ENCODE measurements at regions not wholly inside any gene's neighbourhood (a gene's known extent, or its start where the extent isn't known, plus 50 kb on each side); places are given as distances from the start of the nearest gene placed in this dataset.

DNA sequence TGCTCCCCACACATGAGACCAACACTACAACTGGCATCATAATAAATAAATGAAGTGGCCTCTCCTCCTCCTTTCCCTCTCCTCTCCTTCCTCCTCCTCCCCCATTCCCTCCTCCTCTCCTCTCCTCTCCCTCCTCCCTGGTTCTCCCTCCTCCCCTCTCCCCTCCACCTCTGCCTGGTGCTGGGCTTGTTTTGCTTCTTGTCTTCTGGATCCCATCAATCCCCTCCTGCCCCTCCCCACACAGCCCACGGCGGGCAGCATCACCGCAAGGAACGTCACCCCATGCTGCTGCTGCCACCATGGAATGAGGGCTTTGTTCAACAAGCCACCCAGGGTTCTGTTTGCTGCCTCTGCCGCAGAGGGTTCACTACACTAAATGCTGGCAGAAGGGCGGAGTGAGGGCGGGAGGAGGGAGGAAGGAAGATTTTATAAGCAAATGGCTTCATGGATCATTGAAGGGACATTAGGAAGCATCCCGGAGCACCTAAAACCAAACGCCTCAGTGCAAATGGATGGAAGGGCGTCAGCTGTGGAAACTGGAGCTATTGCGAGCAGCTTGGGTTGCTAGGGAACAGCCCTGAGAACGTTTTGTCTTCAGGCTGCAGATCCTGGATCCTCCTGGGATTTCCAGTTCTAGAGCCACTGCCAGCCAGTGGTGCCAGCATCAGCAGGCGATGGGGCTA lies 379.7 kb upstream of the ZMIZ1 start (continued):
- TF ChIP-seq, protein P1, sequence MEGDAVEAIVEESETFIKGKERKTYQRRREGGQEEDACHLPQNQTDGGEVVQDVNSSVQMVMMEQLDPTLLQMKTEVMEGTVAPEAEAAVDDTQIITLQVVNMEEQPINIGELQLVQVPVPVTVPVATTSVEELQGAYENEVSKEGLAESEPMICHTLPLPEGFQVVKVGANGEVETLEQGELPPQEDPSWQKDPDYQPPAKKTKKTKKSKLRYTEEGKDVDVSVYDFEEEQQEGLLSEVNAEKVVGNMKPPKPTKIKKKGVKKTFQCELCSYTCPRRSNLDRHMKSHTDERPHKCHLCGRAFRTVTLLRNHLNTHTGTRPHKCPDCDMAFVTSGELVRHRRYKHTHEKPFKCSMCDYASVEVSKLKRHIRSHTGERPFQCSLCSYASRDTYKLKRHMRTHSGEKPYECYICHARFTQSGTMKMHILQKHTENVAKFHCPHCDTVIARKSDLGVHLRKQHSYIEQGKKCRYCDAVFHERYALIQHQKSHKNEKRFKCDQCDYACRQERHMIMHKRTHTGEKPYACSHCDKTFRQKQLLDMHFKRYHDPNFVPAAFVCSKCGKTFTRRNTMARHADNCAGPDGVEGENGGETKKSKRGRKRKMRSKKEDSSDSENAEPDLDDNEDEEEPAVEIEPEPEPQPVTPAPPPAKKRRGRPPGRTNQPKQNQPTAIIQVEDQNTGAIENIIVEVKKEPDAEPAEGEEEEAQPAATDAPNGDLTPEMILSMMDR (IDR thresholded peaks at IDR 0.05), result no peak
- no peak for TF ChIP-seq USF1 (IDR thresholded peaks at IDR 0.05; ENCODE audit: borderline replicate concordance, low read depth)
- TF ChIP-seq TAF1 (IDR thresholded peaks at IDR 0.05; ENCODE audit: borderline replicate concordance, low read depth, low read length), result no peak
- TF ChIP-seq MXI1 (IDR thresholded peaks at IDR 0.05; ENCODE audit: low read depth, low read length), result no peak; the same call in 1 of the 2 replicates
- no peak for TF ChIP-seq FOXM1 (IDR thresholded peaks at IDR 0.05; ENCODE audit: low read depth)
- TF ChIP-seq EZH2phosphoT487 (IDR thresholded peaks at IDR 0.05; ENCODE audit: borderline replicate concordance, low read depth), result no peak

- no peak for DNase-seq
- POLR2A ChIA-PET, result interaction anchor here (0.9 to 1.1 kb wide), 3 partner anchors 32 to 219 kb away, joined by 3 to 5 read pairs (median 3); no protein-coding TSS in a partner anchor
- CTCF ChIA-PET, result interaction anchor here (0.6 to 2.0 kb wide), 5 partner anchors 11 to 642 kb away, joined by 3 to 6 read pairs (median 3); no protein-coding TSS in a partner anchor
- H2AFZ ChIP-seq (ENCODE audit: low read depth), result no peak overlapping the region
- no peak overlapping the region for H3K9ac ChIP-seq
- no peaks in the 10 kb centered on the region for H3K9me2 ChIP-seq
- H3K36me3 ChIP-seq (replicated peaks in 1 of 2; ENCODE audit: control insufficient read depth in 1 of 2, insufficient read depth in 2 of 2, low read length in 1 of 2), result no peaks in the 10 kb centered on the region
- 66% methylated on average over 2 of the region's 2 CpGs for WGBS (ENCODE audit: low lambda C conversion rate)
- no peaks in the 10 kb centered on the region for H3K79me2 ChIP-seq (ENCODE audit: insufficient read depth)
- peak overlapping the region in 1 of 2 experiments; percentile 89; a peak in 2 of 4 replicates for H3K27ac ChIP-seq (ENCODE audit: low read depth in 2 of 2, low read length in 1 of 2)
- H3K27me3 ChIP-seq (ENCODE audit: insufficient read depth), result no peaks in the 10 kb centered on the region
- no peaks in the 10 kb centered on the region for H3F3A ChIP-seq (replicated peaks; ENCODE audit: insufficient read depth)
- peaks cover 0 to 59% of the 10 kb centered on the region in 2 experiments; a peak in 1 of 4 replicates for H3K4me1 ChIP-seq (ENCODE audit: control insufficient read depth in 1 of 2, insufficient read depth in 2 of 2, low read depth in 1 of 2, low read length in 1 of 2)
- H4K20me1 ChIP-seq (ENCODE audit: insufficient read depth), result no peaks in the 10 kb centered on the region
- H3K4me2 ChIP-seq, result no peak overlapping the region
- no peaks in the 10 kb centered on the region for H3K9me3 ChIP-seq
- no peak overlapping the region for H3K4me3 ChIP-seq (ENCODE audit: low read depth in 2 of 2, low read length in 1 of 2)
- TF ChIP-seq FOXJ3 (CRISPR knock-in tag; IDR thresholded peaks at IDR 0.05) (no peak), RCOR1 (IDR thresholded peaks at IDR 0.05; ENCODE audit: low read length) (no peak), SIN3A (IDR thresholded peaks at IDR 0.05; ENCODE audit: borderline replicate concordance, low read depth, low read length) (no peak), RFX5 (IDR thresholded peaks at IDR 0.05; ENCODE audit: low read length) (no peak), MXI1 (IDR thresholded peaks at IDR 0.05; ENCODE audit: low read depth, low read length) (no peak), JUND (IDR thresholded peaks at IDR 0.05) (no peak), NRF1 (IDR thresholded peaks at IDR 0.05; ENCODE audit: low read depth, low read length) (no peak), SMC3 (IDR thresholded peaks at IDR 0.05; ENCODE audit: low read depth, low read length) (no peak), RAD21 (IDR thresholded peaks at IDR 0.05; ENCODE audit: low read length) (no peak)
- TF ChIP-seq, protein P2, sequence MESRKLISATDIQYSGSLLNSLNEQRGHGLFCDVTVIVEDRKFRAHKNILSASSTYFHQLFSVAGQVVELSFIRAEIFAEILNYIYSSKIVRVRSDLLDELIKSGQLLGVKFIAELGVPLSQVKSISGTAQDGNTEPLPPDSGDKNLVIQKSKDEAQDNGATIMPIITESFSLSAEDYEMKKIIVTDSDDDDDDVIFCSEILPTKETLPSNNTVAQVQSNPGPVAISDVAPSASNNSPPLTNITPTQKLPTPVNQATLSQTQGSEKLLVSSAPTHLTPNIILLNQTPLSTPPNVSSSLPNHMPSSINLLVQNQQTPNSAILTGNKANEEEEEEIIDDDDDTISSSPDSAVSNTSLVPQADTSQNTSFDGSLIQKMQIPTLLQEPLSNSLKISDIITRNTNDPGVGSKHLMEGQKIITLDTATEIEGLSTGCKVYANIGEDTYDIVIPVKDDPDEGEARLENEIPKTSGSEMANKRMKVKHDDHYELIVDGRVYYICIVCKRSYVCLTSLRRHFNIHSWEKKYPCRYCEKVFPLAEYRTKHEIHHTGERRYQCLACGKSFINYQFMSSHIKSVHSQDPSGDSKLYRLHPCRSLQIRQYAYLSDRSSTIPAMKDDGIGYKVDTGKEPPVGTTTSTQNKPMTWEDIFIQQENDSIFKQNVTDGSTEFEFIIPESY (IDR thresholded peaks at IDR 0.05; ENCODE audit: borderline replicate concordance, low read depth), result no peak
- TF ChIP-seq, protein P3, sequence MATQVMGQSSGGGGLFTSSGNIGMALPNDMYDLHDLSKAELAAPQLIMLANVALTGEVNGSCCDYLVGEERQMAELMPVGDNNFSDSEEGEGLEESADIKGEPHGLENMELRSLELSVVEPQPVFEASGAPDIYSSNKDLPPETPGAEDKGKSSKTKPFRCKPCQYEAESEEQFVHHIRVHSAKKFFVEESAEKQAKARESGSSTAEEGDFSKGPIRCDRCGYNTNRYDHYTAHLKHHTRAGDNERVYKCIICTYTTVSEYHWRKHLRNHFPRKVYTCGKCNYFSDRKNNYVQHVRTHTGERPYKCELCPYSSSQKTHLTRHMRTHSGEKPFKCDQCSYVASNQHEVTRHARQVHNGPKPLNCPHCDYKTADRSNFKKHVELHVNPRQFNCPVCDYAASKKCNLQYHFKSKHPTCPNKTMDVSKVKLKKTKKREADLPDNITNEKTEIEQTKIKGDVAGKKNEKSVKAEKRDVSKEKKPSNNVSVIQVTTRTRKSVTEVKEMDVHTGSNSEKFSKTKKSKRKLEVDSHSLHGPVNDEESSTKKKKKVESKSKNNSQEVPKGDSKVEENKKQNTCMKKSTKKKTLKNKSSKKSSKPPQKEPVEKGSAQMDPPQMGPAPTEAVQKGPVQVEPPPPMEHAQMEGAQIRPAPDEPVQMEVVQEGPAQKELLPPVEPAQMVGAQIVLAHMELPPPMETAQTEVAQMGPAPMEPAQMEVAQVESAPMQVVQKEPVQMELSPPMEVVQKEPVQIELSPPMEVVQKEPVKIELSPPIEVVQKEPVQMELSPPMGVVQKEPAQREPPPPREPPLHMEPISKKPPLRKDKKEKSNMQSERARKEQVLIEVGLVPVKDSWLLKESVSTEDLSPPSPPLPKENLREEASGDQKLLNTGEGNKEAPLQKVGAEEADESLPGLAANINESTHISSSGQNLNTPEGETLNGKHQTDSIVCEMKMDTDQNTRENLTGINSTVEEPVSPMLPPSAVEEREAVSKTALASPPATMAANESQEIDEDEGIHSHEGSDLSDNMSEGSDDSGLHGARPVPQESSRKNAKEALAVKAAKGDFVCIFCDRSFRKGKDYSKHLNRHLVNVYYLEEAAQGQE (IDR thresholded peaks at IDR 0.05; ENCODE audit: low read depth, low read length), result no peak
- TF ChIP-seq, protein P1 (IDR thresholded peaks at IDR 0.05), result no peak
- TF ChIP-seq, protein P4, sequence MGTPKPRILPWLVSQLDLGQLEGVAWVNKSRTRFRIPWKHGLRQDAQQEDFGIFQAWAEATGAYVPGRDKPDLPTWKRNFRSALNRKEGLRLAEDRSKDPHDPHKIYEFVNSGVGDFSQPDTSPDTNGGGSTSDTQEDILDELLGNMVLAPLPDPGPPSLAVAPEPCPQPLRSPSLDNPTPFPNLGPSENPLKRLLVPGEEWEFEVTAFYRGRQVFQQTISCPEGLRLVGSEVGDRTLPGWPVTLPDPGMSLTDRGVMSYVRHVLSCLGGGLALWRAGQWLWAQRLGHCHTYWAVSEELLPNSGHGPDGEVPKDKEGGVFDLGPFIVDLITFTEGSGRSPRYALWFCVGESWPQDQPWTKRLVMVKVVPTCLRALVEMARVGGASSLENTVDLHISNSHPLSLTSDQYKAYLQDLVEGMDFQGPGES (IDR thresholded peaks at IDR 0.05; ENCODE audit: low read depth, low read length), result no peak
Observed at GRCh38 chr10:78689584-78689935, 379.2 kb upstream of the ZMIZ1 start.
